ENCODE measurements at regions not wholly inside any gene's neighbourhood (a gene's known extent, or its start where the extent isn't known, plus 50 kb on each side); places are given as distances from the start of the nearest gene placed in this dataset.

GRCh38 chr11:70849031-70849430 is 403.3 kb downstream of the SHANK2 start:
- Histone ChIP-seq H3K27me3 (no peaks in the 10 kb centered on the region), H3K9me3 (no peaks in the 10 kb centered on the region), H3K4me3 (no peak overlapping the region), H3K4me1 (no peaks in the 10 kb centered on the region), H3K36me3 (no peaks in the 10 kb centered on the region), H3K27ac (no peak overlapping the region)
- intact Hi-C loops (cut with DNase I): no loop called here
- no CpG with 5 or more reads among the region's 3 CpGs for WGBS (ENCODE audit: insufficient coverage, low coverage, low lambda C conversion rate, missing lambda C conversion rate)
- DNase-seq (no peak), ATAC-seq (no peak)
- TF ChIP-seq POLR2A (IDR thresholded peaks at IDR 0.05) (no peak), CTCF (IDR thresholded peaks at IDR 0.05) (no peak)

GRCh38 chr11:70851308-70851707 is 401.1 kb downstream of the SHANK2 start:
- DNase-seq (no peak), ATAC-seq (no peak)
- no peaks in the 10 kb centered on the region for H3K9me3 ChIP-seq
- intact Hi-C loops (cut with DNase I): no loop called here
- H3K27me3 ChIP-seq: no peaks in the 10 kb centered on the region
- no peak overlapping the region for H3K4me3 ChIP-seq
- no peak for TF ChIP-seq POLR2A (IDR thresholded peaks at IDR 0.05)
- TF ChIP-seq CTCF (IDR thresholded peaks at IDR 0.05): no peak
- H3K27ac ChIP-seq: no peak overlapping the region
- WGBS (ENCODE audit: insufficient coverage, low coverage, low lambda C conversion rate, missing lambda C conversion rate): 90% methylated on average over 3 of the region's 3 CpGs
- H3K36me3 ChIP-seq: no peaks in the 10 kb centered on the region
- no peaks in the 10 kb centered on the region for H3K4me1 ChIP-seq

- no peaks in the 10 kb centered on the region for H3K27me3 ChIP-seq
- no peaks in the 10 kb centered on the region for H3K4me1 ChIP-seq
- 91% methylated on average over 4 of the region's 10 CpGs for WGBS (ENCODE audit: insufficient coverage, low coverage, low lambda C conversion rate, missing lambda C conversion rate)
- TF ChIP-seq POLR2A (IDR thresholded peaks at IDR 0.05): no peak
- TF ChIP-seq CTCF (IDR thresholded peaks at IDR 0.05): no peak
- ATAC-seq (no peak), DNase-seq (no peak)
- no peak overlapping the region for H3K4me3 ChIP-seq
- H3K36me3 ChIP-seq: no peaks in the 10 kb centered on the region
- intact Hi-C loops (cut with DNase I): no loop called here
- no peaks in the 10 kb centered on the region for H3K9me3 ChIP-seq
- H3K27ac ChIP-seq: no peak overlapping the region
Measured at GRCh38 chr11:70851907-70852306, 400.5 kb downstream of the SHANK2 start.

GRCh38 chr11:70853068-70853769 is 399.2 kb downstream of the SHANK2 start:
- Histone ChIP-seq H3K4me3 (no peak overlapping the region), H3K36me3 (no peaks in the 10 kb centered on the region), H3K27me3 (no peaks in the 10 kb centered on the region), H3K27ac (no peak overlapping the region), H3K4me1 (no peaks in the 10 kb centered on the region), H3K9me3 (no peaks in the 10 kb centered on the region)
- intact Hi-C loops (cut with DNase I): no loop called here
- 89% methylated on average over 13 of the region's 20 CpGs for WGBS (ENCODE audit: insufficient coverage, low coverage, low lambda C conversion rate, missing lambda C conversion rate)
- ATAC-seq: no peak
- no peak for DNase-seq
- TF ChIP-seq POLR2A (IDR thresholded peaks at IDR 0.05): no peak
- TF ChIP-seq CTCF (IDR thresholded peaks at IDR 0.05): no peak

GRCh38 chr11:70853770-70854108 is 398.6 kb downstream of the SHANK2 start:
- no peaks in the 10 kb centered on the region for H3K27me3 ChIP-seq
- no peaks in the 10 kb centered on the region for H3K9me3 ChIP-seq
- DNase-seq: no peak
- no peaks in the 10 kb centered on the region for H3K4me1 ChIP-seq
- no peaks in the 10 kb centered on the region for H3K36me3 ChIP-seq
- H3K4me3 ChIP-seq: no peak overlapping the region
- 100% methylated on average over 1 of the region's 2 CpGs for WGBS (ENCODE audit: insufficient coverage, low coverage, low lambda C conversion rate, missing lambda C conversion rate)
- no peak overlapping the region for H3K27ac ChIP-seq
- TF ChIP-seq CTCF (IDR thresholded peaks at IDR 0.05) (no peak), POLR2A (IDR thresholded peaks at IDR 0.05) (no peak)
- intact Hi-C loops (cut with DNase I): no loop called here
- ATAC-seq: no peak
